ENCODE measurements at regions not wholly inside any gene's neighbourhood (a gene's known extent, or its start where the extent isn't known, plus 50 kb on each side); places are given as distances from the start of the nearest gene placed in this dataset.

- WGBS, 2 experiments (ENCODE audit: insufficient coverage in 1 of 2, insufficient read length in 1 of 2), result 94 to 95% methylated on average over 9 to 11 of the region's 11 CpGs
- Mint-ChIP-seq H3K27me3 (ENCODE audit: insufficient read depth) (no peaks in the 10 kb centered on the region), H3K9me3 (peaks cover 3% of the 10 kb centered on the region), H3K36me3 (ENCODE audit: low read depth) (no peaks in the 10 kb centered on the region), H3K4me3 (no peak overlapping the region), H3K4me1 (peaks cover 15% of the 10 kb centered on the region), H3K27ac (no peak overlapping the region)
- Histone ChIP-seq H3K27ac (ENCODE audit: low read depth, low read length) (no peak overlapping the region), H3K9ac (ENCODE audit: extremely low read depth, low read length, poor library complexity, severe bottlenecking) (no peak overlapping the region), H3K4me3 (ENCODE audit: low read length) (no peak overlapping the region), H3K9me3 (ENCODE audit: control insufficient read depth, low read length) (no peaks in the 10 kb centered on the region), H3K36me3 (ENCODE audit: control insufficient read depth, insufficient read depth, low read length) (no peaks in the 10 kb centered on the region), H3K4me1 (ENCODE audit: control insufficient read depth, insufficient read depth, low read length) (peaks cover 5% of the 10 kb centered on the region), H3K27me3 (ENCODE audit: control insufficient read depth, insufficient read depth, low read length, poor library complexity, severe bottlenecking) (no peaks in the 10 kb centered on the region)
- TF ChIP-seq CTCF (conservative IDR thresholded peaks at IDR 0.05), result no peak
- DNase-seq, result no peak
Measured at GRCh38 chr1:221888218-221888617, 146.3 kb upstream of the DUSP10 start.

DNA sequence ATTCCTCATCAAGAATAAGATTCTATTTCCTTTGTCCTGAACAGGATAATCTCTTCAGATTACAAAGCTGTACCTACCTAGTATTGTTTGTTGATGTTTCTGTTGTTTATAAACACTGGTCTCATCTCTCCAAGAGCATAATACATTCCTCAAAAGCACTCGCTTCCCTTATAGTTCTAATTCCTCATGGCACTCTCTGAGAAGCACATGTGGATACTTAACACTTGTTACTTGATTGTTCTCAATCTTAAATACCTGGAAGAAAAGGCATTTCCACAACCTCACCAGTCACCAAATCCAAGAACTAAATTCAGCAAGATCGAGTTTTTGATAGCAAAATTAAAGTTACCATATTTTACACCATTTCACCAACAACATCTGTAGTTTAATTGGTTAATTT lies 145.9 kb upstream of the DUSP10 start:
- Histone ChIP-seq H3K36me3 (ENCODE audit: control insufficient read depth, insufficient read depth, low read length) (no peaks in the 10 kb centered on the region), H3K27ac (ENCODE audit: low read depth, low read length) (no peak overlapping the region), H3K9me3 (ENCODE audit: control insufficient read depth, low read length) (no peaks in the 10 kb centered on the region), H3K4me1 (ENCODE audit: control insufficient read depth, insufficient read depth, low read length) (peaks cover 5% of the 10 kb centered on the region), H3K27me3 (ENCODE audit: control insufficient read depth, insufficient read depth, low read length, poor library complexity, severe bottlenecking) (no peaks in the 10 kb centered on the region), H3K9ac (ENCODE audit: extremely low read depth, low read length, poor library complexity, severe bottlenecking) (no peak overlapping the region), H3K4me3 (ENCODE audit: low read length) (no peak overlapping the region)
- H3K4me3 Mint-ChIP-seq, result no peak overlapping the region
- no peak overlapping the region for H3K27ac Mint-ChIP-seq
- peaks cover under 1% of the 10 kb centered on the region for H3K9me3 Mint-ChIP-seq
- TF ChIP-seq CTCF (conservative IDR thresholded peaks at IDR 0.05), result no peak
- H3K27me3 Mint-ChIP-seq (ENCODE audit: insufficient read depth), result no peaks in the 10 kb centered on the region
- 91 to 100% methylated on average over 1 to 2 of the region's 2 CpGs for WGBS, 2 experiments (ENCODE audit: insufficient coverage in 1 of 2, insufficient read length in 1 of 2)
- H3K4me1 Mint-ChIP-seq, result peaks cover 15% of the 10 kb centered on the region
- no peaks in the 10 kb centered on the region for H3K36me3 Mint-ChIP-seq (ENCODE audit: low read depth)
- DNase-seq, result no peak

GRCh38 chr1:221887415-221887746 lies 145.5 kb upstream of the DUSP10 start:
- H3K27me3 ChIP-seq (ENCODE audit: control insufficient read depth, insufficient read depth, low read length, poor library complexity, severe bottlenecking), result no peaks in the 10 kb centered on the region
- no peak overlapping the region for H3K9ac ChIP-seq (ENCODE audit: extremely low read depth, low read length, poor library complexity, severe bottlenecking)
- 89 to 92% methylated on average over 2 of the region's 3 CpGs for whole genome bisulfite sequencing, 2 experiments (ENCODE audit: insufficient coverage in 1 of 2, insufficient read length in 1 of 2)
- DNase-seq, result no peak
- H3K4me1 ChIP-seq (ENCODE audit: control insufficient read depth, insufficient read depth, low read length), result peaks cover 5% of the 10 kb centered on the region
- no peaks in the 10 kb centered on the region for H3K36me3 ChIP-seq (ENCODE audit: control insufficient read depth, insufficient read depth, low read length)
- TF ChIP-seq CTCF (conservative IDR thresholded peaks at IDR 0.05), result no peak
- H3K4me3 Mint-ChIP-seq, result no peak overlapping the region
- H3K9me3 ChIP-seq (ENCODE audit: control insufficient read depth, low read length), result no peaks in the 10 kb centered on the region
- H3K9me3 Mint-ChIP-seq, result no peaks in the 10 kb centered on the region
- no peak overlapping the region for H3K27ac ChIP-seq (ENCODE audit: low read depth, low read length)
- H3K4me1 Mint-ChIP-seq, result peaks cover 15% of the 10 kb centered on the region
- H3K36me3 Mint-ChIP-seq (ENCODE audit: low read depth), result no peaks in the 10 kb centered on the region
- H3K4me3 ChIP-seq (ENCODE audit: low read length), result no peak overlapping the region
- no peaks in the 10 kb centered on the region for H3K27me3 Mint-ChIP-seq (ENCODE audit: insufficient read depth)
- no peak overlapping the region for H3K27ac Mint-ChIP-seq
